Lower leg skin (tissue), 3 donors: ENCODE measurements at regions not wholly inside any gene's neighbourhood (a gene's known extent, or its start where the extent isn't known, plus 50 kb on each side); places are given as distances from the start of the nearest gene placed in this dataset.

Experiments used
- POLR2A ChIP-seq, 2 donors: fragments of 450-650 bp; IDR thresholded peaks; one replicate each; pipeline ENCODE4 v1.6.1; 2016 to 2017; ENCODE audit warnings: antibody characterized with exemption in 2 of 2, mild to moderate bottlenecking in 1 of 2, moderate library complexity in 1 of 2
- TF ChIP-seq, protein P1 (sequence below), 3 donors: fragments of 450-650 bp; IDR thresholded peaks; one replicate each; pipeline ENCODE4 v1.5.1; 2016; ENCODE audit warnings: antibody characterized with exemption in 3 of 3, mild to moderate bottlenecking in 3 of 3, moderate library complexity in 2 of 3

DNA sequence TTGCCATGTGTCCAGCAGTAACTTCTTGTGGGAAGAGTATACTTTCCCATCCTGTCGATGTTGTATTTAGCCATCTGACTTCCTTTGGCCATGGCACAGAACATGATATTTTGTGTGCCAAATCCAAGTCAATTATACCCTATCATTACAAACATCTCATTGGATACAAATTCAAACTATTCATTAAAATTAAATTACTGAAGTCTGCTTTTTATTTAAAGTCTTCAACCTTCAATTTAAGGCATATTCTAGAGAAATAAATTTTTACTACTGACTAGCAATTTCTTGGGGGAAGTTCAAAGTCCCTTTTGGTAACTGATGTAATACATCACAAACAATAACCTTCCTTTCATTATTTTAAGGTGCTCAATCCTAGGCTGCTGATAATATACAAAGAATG is 192.6 kb downstream of the SLC6A15 start:
- TF ChIP-seq, protein P1, sequence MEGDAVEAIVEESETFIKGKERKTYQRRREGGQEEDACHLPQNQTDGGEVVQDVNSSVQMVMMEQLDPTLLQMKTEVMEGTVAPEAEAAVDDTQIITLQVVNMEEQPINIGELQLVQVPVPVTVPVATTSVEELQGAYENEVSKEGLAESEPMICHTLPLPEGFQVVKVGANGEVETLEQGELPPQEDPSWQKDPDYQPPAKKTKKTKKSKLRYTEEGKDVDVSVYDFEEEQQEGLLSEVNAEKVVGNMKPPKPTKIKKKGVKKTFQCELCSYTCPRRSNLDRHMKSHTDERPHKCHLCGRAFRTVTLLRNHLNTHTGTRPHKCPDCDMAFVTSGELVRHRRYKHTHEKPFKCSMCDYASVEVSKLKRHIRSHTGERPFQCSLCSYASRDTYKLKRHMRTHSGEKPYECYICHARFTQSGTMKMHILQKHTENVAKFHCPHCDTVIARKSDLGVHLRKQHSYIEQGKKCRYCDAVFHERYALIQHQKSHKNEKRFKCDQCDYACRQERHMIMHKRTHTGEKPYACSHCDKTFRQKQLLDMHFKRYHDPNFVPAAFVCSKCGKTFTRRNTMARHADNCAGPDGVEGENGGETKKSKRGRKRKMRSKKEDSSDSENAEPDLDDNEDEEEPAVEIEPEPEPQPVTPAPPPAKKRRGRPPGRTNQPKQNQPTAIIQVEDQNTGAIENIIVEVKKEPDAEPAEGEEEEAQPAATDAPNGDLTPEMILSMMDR (IDR thresholded peaks at IDR 0.05): no peak
- TF ChIP-seq POLR2A (IDR thresholded peaks at IDR 0.05): no peak
